B cell (primary cell): ENCODE measurements at regions not wholly inside any gene's neighbourhood (a gene's known extent, or its start where the extent isn't known, plus 50 kb on each side); places are given as distances from the start of the nearest gene placed in this dataset.

ENCODE experiments used
- ATAC-seq: fragments of 200-7000 bp; cut with Tn5 transposase; one replicate; pipeline ENCODE4 v1.10.0; 2021; ENCODE audit warnings: low read depth, mild to moderate bottlenecking, moderate number of reproducible peaks, moderate library complexity
- CTCF ChIA-PET: fragments of 350-600 bp; sonication (Branson Sonifier 250); formaldehyde crosslinking; loops from one replicate; lab custom pipeline; 2021; ENCODE audit warnings: antibody characterized with exemption, inconsistent platforms; lab: Charles Lee
- POLR2A ChIA-PET: fragments of 350-600 bp; sonication (Branson Sonifier 250); formaldehyde crosslinking; loops from one replicate; lab custom pipeline; 2021; ENCODE audit warnings: antibody characterized with exemption; lab: Charles Lee
- DNase-seq: peaks from one replicate; pipeline ENCODE4 v3.0.0; 2013
- H2AFZ ChIP-seq: 2 replicates; pipeline ENCODE4 v1.6.1; 2012; ENCODE audit warnings: mild to moderate bottlenecking, low read depth, low read length; ENCODE audit not compliant: insufficient read depth, poor library complexity, severe bottlenecking
- H3K27ac ChIP-seq, 2 donors: 1 replicate in 1 of 2; 2 replicates in 1 of 2; pipeline ENCODE4 v1.5.1; 2012 to 2013; ENCODE audit warnings: low read length in 2 of 2, mild to moderate bottlenecking in 2 of 2, moderate library complexity in 1 of 2
- H3K27me3 ChIP-seq, 4 experiments: fragments of 200-600 bp in 1 of 4; sonication (generic) in 1 of 4; replicated peaks in 1 of 4; 1 replicate in 2 of 4; 2 replicates in 2 of 4; pipeline versions ENCODE4 v1.6.1 to v1.7.0; 2013 to 2016; ENCODE audit warnings: low read length in 3 of 4, mild to moderate bottlenecking in 2 of 4, mixed read lengths in 1 of 4, moderate library complexity in 1 of 4; ENCODE audit not compliant: insufficient read depth in 4 of 4, control insufficient read depth in 3 of 4; ENCODE audit errors: control extremely low read depth in 1 of 4
- H3K36me3 ChIP-seq, 2 experiments: replicated peaks in 1 of 2; 1 replicate in 1 of 2; 2 replicates in 1 of 2; pipeline versions ENCODE4 v1.6.1 to v1.7.1; 2013; ENCODE audit warnings: low read length in 1 of 2; ENCODE audit not compliant: insufficient read depth in 2 of 2, control insufficient read depth in 1 of 2; ENCODE audit errors: control extremely low read depth in 1 of 2, extremely low read depth in 1 of 2
- H3K4me1 ChIP-seq, 2 donors: fragments of 200-600 bp in 1 of 2; sonication (generic) in 1 of 2; 1 replicate in 1 of 2; 2 replicates in 1 of 2; pipeline versions ENCODE4 v1.5.1 to v1.6.1; 2013 to 2017; ENCODE audit warnings: low read length in 2 of 2; ENCODE audit not compliant: control insufficient read depth in 2 of 2, insufficient read depth in 2 of 2
- H3K4me2 ChIP-seq: replicated peaks from 2 replicates; pipeline ENCODE3; 2012; ENCODE audit warnings: mild to moderate bottlenecking, low read depth, low read length; ENCODE audit not compliant: poor library complexity, severe bottlenecking
- H3K4me3 ChIP-seq, 5 experiments: fragments of 200-600 bp in 1 of 5; sonication (generic) in 1 of 5; 1 replicate in 3 of 5; 2 replicates in 2 of 5; pipeline versions ENCODE4 v1.5.1 to v1.7.0; 2011 to 2016; ENCODE audit warnings: low read length in 4 of 5, mild to moderate bottlenecking in 4 of 5, low read depth in 2 of 5, control low read depth in 1 of 5, moderate library complexity in 1 of 5; ENCODE audit not compliant: insufficient read depth in 1 of 5; ENCODE audit errors: control extremely low read depth in 1 of 5, extremely low read depth in 1 of 5
- H3K79me2 ChIP-seq: fragments of 200-600 bp; sonication (generic); one replicate; pipeline ENCODE4 v1.6.0; 2016; ENCODE audit warnings: low read length; ENCODE audit not compliant: control insufficient read depth, insufficient read depth
- H3K9ac ChIP-seq: fragments of 200-600 bp; sonication (generic); 2 replicates; pipeline ENCODE4 v1.6.1; 2017; ENCODE audit warnings: mild to moderate bottlenecking, low read length, moderate library complexity
- H3K9me3 ChIP-seq, 3 donors: one replicate each; pipeline versions ENCODE4 v1.6.1 to v1.7.1; 2013; ENCODE audit warnings: low read length in 2 of 3; ENCODE audit not compliant: control insufficient read depth in 2 of 3, insufficient read depth in 1 of 3; ENCODE audit errors: control extremely low read depth in 1 of 3
- H4K20me1 ChIP-seq: 2 replicates; pipeline ENCODE4 v1.6.0; 2012; ENCODE audit warnings: mild to moderate bottlenecking, low read length; ENCODE audit not compliant: insufficient read depth, control insufficient read depth, poor library complexity, severe bottlenecking
- H3K27ac Mint-ChIP-seq: one replicate; pipeline ENCODE4 v1.8.0; 2021; ENCODE audit warnings: mixed read lengths
- H3K27me3 Mint-ChIP-seq: one replicate; pipeline ENCODE4 v1.8.0; 2021; ENCODE audit warnings: mixed read lengths
- H3K4me1 Mint-ChIP-seq: one replicate; pipeline ENCODE4 v1.8.0; 2021; ENCODE audit warnings: mixed read lengths
- H3K4me3 Mint-ChIP-seq: one replicate; pipeline ENCODE4 v1.8.0; 2021; ENCODE audit warnings: mixed read lengths
- H3K9me3 Mint-ChIP-seq: one replicate; pipeline ENCODE4 v1.8.0; 2022; ENCODE audit warnings: mixed read lengths; ENCODE audit not compliant: insufficient read depth
- CTCF ChIP-seq: fragments of 200-600 bp; IDR thresholded peaks from one replicate; pipeline ENCODE4 v1.8.0; 2022; ENCODE audit warnings: antibody characterized with exemption, mild to moderate bottlenecking
- EZH2 ChIP-seq: IDR thresholded peaks from 2 replicates; pipeline ENCODE4 v1.6.1; 2012; ENCODE audit warnings: borderline replicate concordance, low read depth, mild to moderate bottlenecking, moderate library complexity, low read length; ENCODE audit not compliant: insufficient read depth, poor library complexity, severe bottlenecking
- whole genome bisulfite sequencing: methylation state at CpG from one replicate; pipeline ENCODE4 v1.1.5; 2013; ENCODE audit warnings: missing lambda C conversion rate; ENCODE audit not compliant: insufficient coverage; 5-methylcytosine and 5-hydroxymethylcytosine counted together
- intact Hi-C: fragments of 100-400 bp; cut with micrococcal nuclease; formaldehyde crosslinking; loops from one replicate; pipeline ENCODE4 v1.10.0; 2022

- ATAC-seq (no peak), DNase-seq (no peak)
- no peak overlapping the region for H3K4me3 Mint-ChIP-seq
- H4K20me1 ChIP-seq = no peaks in the 10 kb centered on the region
- H3K27ac ChIP-seq = no peak overlapping the region
- H3K4me1 Mint-ChIP-seq = no peaks in the 10 kb centered on the region
- H3K9me3 Mint-ChIP-seq = no peaks in the 10 kb centered on the region
- H3K79me2 ChIP-seq = no peaks in the 10 kb centered on the region
- no peak overlapping the region for H3K4me2 ChIP-seq
- POLR2A ChIA-PET = no interaction called here
- intact Hi-C loops = no loop called here
- no peak overlapping the region for H3K4me3 ChIP-seq
- no CpG with 5 or more reads among the region's 1 CpG for WGBS
- CTCF ChIA-PET = no interaction called here
- H3K9me3 ChIP-seq = no peaks in the 10 kb centered on the region
- H3K27me3 ChIP-seq = no peaks in the 10 kb centered on the region
- no peak for TF ChIP-seq EZH2
- no peak for TF ChIP-seq CTCF
- H3K27me3 Mint-ChIP-seq = no peaks in the 10 kb centered on the region
- no peak overlapping the region for H3K9ac ChIP-seq
- no peaks in the 10 kb centered on the region for H3K4me1 ChIP-seq
- no peak overlapping the region for H2AFZ ChIP-seq
- H3K36me3 ChIP-seq = no peaks in the 10 kb centered on the region
- H3K27ac Mint-ChIP-seq = no peak overlapping the region
Measured at GRCh38 chr13:90857921-90858320, 489.6 kb upstream of the MIR17HG start.

GRCh38 chr13:90866006-90866405 is 481.5 kb upstream of the MIR17HG start:
- WGBS = no CpG with 5 or more reads among the region's 2 CpGs
- ATAC-seq = no peak
- intact Hi-C loops = no loop called here
- Mint-ChIP-seq H3K4me1 (no peaks in the 10 kb centered on the region), H3K27ac (no peak overlapping the region), H3K9me3 (no peaks in the 10 kb centered on the region), H3K27me3 (no peaks in the 10 kb centered on the region), H3K4me3 (no peak overlapping the region)
- no peak overlapping the region for H3K4me2 ChIP-seq
- H3K4me3 ChIP-seq = no peak overlapping the region
- no peak overlapping the region for H3K27ac ChIP-seq
- no peak for TF ChIP-seq EZH2
- TF ChIP-seq CTCF = no peak
- no peak overlapping the region for H3K9ac ChIP-seq
- H3K27me3 ChIP-seq = no peaks in the 10 kb centered on the region
- H3K79me2 ChIP-seq = no peaks in the 10 kb centered on the region
- no peak overlapping the region for H2AFZ ChIP-seq
- CTCF ChIA-PET = no interaction called here
- no peak for DNase-seq
- POLR2A ChIA-PET = no interaction called here
- H3K36me3 ChIP-seq = no peaks in the 10 kb centered on the region
- H3K4me1 ChIP-seq = no peaks in the 10 kb centered on the region
- H3K9me3 ChIP-seq = peaks cover 0 to 4% (median 0%) of the 10 kb centered on the region in 3 donors
- H4K20me1 ChIP-seq = no peaks in the 10 kb centered on the region
